ENCODE measurements at regions not wholly inside any gene's neighbourhood (a gene's known extent, or its start where the extent isn't known, plus 50 kb on each side); places are given as distances from the start of the nearest gene placed in this dataset.

DNA sequence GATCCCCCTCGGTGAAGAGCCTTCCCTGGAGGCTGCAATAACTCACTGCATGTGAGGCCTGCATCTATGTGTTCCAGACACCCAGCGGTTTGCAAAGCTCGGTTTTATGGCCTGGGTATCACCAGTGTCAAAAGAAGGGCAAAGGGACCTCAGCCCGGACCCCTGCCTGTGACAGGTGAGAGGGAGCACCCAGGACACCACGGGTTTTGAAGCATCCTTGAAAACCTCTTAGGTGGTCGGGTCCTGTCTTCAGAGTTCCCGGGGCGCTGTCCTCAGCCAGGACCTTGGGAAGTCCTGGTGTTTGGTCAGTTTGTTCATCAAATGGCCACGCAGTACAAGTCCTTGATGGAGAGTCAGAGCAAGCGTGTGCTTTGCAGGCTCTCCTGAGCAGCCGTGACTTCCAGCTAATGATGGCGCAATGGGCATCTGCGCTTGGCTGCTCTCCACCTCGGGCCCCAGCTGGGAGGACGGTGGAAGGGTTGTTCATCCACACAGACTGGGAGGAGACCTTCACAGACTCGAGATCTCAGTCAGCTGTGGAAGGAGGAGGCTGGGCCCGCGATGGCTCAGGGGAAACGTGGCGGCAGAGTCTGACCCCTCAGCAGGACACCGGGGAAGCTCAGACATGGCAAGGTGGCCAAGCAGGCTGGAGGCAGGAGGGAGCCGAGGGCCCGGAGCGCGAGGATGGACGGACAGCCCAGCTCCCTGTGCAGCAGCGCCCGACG, 113.1 kb upstream of the GPC1 start:
- in situ Hi-C loops (cut with MboI): no loop called here
- no peak overlapping the region for H3K4me2 ChIP-seq (ENCODE audit: unreplicated experiment)
- no peaks in the 10 kb centered on the region for H3K79me2 ChIP-seq (ENCODE audit: insufficient read depth)
- peaks cover 21% of the 10 kb centered on the region for H3K4me1 ChIP-seq (ENCODE audit: insufficient read depth)
- no peak overlapping the region for H3K9ac ChIP-seq
- no peak overlapping the region for H3K4me3 ChIP-seq
- no peaks in the 10 kb centered on the region for H3K9me3 ChIP-seq (ENCODE audit: low read depth)
- 77 to 79% methylated on average over 25 to 29 of the region's 29 CpGs for WGBS, 2 experiments (ENCODE audit: low coverage in 1 of 2, low lambda C conversion rate in 2 of 2, missing lambda C conversion rate in 2 of 2)
- H3K27ac ChIP-seq: no peak overlapping the region
- peaks cover 19% of the 10 kb centered on the region for H3F3A ChIP-seq (ENCODE audit: insufficient read depth)
- peak; percentile 23 for DNase-seq
- H4K20me1 ChIP-seq (ENCODE audit: insufficient read depth): no peaks in the 10 kb centered on the region
- no peak overlapping the region for H2AFZ ChIP-seq
- TF ChIP-seq EZH2phosphoT487 (IDR thresholded peaks at IDR 0.05; ENCODE audit: insufficient read depth, low read depth): no peak
- TF ChIP-seq EZH2 (IDR thresholded peaks at IDR 0.05; ENCODE audit: insufficient read depth, poor library complexity, severe bottlenecking): no peak
- H3K36me3 ChIP-seq (ENCODE audit: low read depth): no peaks in the 10 kb centered on the region
- H3K9me2 ChIP-seq (ENCODE audit: insufficient read depth): no peaks in the 10 kb centered on the region
- H3K27me3 ChIP-seq (replicated peaks; ENCODE audit: insufficient read depth): no peaks in the 10 kb centered on the region

- Histone ChIP-seq H3K79me2 (ENCODE audit: insufficient read depth) (no peaks in the 10 kb centered on the region), H3K4me3 (no peak overlapping the region), H3K9me2 (ENCODE audit: insufficient read depth) (no peaks in the 10 kb centered on the region), H3K36me3 (ENCODE audit: low read depth) (no peaks in the 10 kb centered on the region), H2AFZ (no peak overlapping the region), H3F3A (ENCODE audit: insufficient read depth) (peaks cover 19% of the 10 kb centered on the region), H3K27me3 (replicated peaks; ENCODE audit: insufficient read depth) (no peaks in the 10 kb centered on the region), H3K9ac (no peak overlapping the region), H3K9me3 (ENCODE audit: low read depth) (no peaks in the 10 kb centered on the region), H3K4me2 (ENCODE audit: unreplicated experiment) (no peak overlapping the region), H3K27ac (no peak overlapping the region), H4K20me1 (ENCODE audit: insufficient read depth) (no peaks in the 10 kb centered on the region), H3K4me1 (ENCODE audit: insufficient read depth) (peaks cover 21% of the 10 kb centered on the region)
- no peak for DNase-seq
- WGBS, 2 experiments (ENCODE audit: low coverage in 1 of 2, low lambda C conversion rate in 2 of 2, missing lambda C conversion rate in 2 of 2): 80 to 82% methylated on average over 23 to 25 of the region's 25 CpGs
- in situ Hi-C loops (cut with MboI): no loop called here
- TF ChIP-seq EZH2phosphoT487 (IDR thresholded peaks at IDR 0.05; ENCODE audit: insufficient read depth, low read depth): no peak
Observed at GRCh38 chr2:240322991-240323390, 112.5 kb upstream of the GPC1 start.

GRCh38 chr2:240323601-240324291, 111.7 kb upstream of the GPC1 start:
- in situ Hi-C loops (cut with MboI): no loop called here
- no peak for DNase-seq
- H3K4me2 ChIP-seq (ENCODE audit: unreplicated experiment): no peak overlapping the region
- H3K4me1 ChIP-seq (ENCODE audit: insufficient read depth): peaks cover 21% of the 10 kb centered on the region
- no peaks in the 10 kb centered on the region for H3K9me3 ChIP-seq (ENCODE audit: low read depth)
- H3K27me3 ChIP-seq (replicated peaks; ENCODE audit: insufficient read depth): no peaks in the 10 kb centered on the region
- no peak overlapping the region for H3K4me3 ChIP-seq
- 75 to 81% methylated on average over 23 to 27 of the region's 28 CpGs for WGBS, 2 experiments (ENCODE audit: low coverage in 1 of 2, low lambda C conversion rate in 2 of 2, missing lambda C conversion rate in 2 of 2)
- H3K9ac ChIP-seq: no peak overlapping the region
- no peak overlapping the region for H2AFZ ChIP-seq
- H3K27ac ChIP-seq: no peak overlapping the region
- H4K20me1 ChIP-seq (ENCODE audit: insufficient read depth): no peaks in the 10 kb centered on the region
- TF ChIP-seq EZH2 (IDR thresholded peaks at IDR 0.05; ENCODE audit: insufficient read depth, poor library complexity, severe bottlenecking): no peak
- no peak for TF ChIP-seq EZH2phosphoT487 (IDR thresholded peaks at IDR 0.05; ENCODE audit: insufficient read depth, low read depth)
- no peaks in the 10 kb centered on the region for H3K36me3 ChIP-seq (ENCODE audit: low read depth)
- no peaks in the 10 kb centered on the region for H3K79me2 ChIP-seq (ENCODE audit: insufficient read depth)
- H3F3A ChIP-seq (ENCODE audit: insufficient read depth): peaks cover 19% of the 10 kb centered on the region
- H3K9me2 ChIP-seq (ENCODE audit: insufficient read depth): no peaks in the 10 kb centered on the region

GRCh38 chr2:240324312-240325015, 111.0 kb upstream of the GPC1 start:
- peaks cover 16% of the 10 kb centered on the region for H3F3A ChIP-seq (ENCODE audit: insufficient read depth)
- no peak overlapping the region for H2AFZ ChIP-seq
- no peaks in the 10 kb centered on the region for H3K9me2 ChIP-seq (ENCODE audit: insufficient read depth)
- H3K79me2 ChIP-seq (ENCODE audit: insufficient read depth): no peaks in the 10 kb centered on the region
- in situ Hi-C loops (cut with MboI): no loop called here
- H3K27ac ChIP-seq: no peak overlapping the region
- H3K9me3 ChIP-seq (ENCODE audit: low read depth): no peaks in the 10 kb centered on the region
- no peak overlapping the region for H3K4me3 ChIP-seq
- 71 to 75% methylated on average over 25 of the region's 25 CpGs for WGBS, 2 experiments (ENCODE audit: low coverage in 1 of 2, low lambda C conversion rate in 2 of 2, missing lambda C conversion rate in 2 of 2)
- no peak for TF ChIP-seq EZH2phosphoT487 (IDR thresholded peaks at IDR 0.05; ENCODE audit: insufficient read depth, low read depth)
- TF ChIP-seq EZH2 (IDR thresholded peaks at IDR 0.05; ENCODE audit: insufficient read depth, poor library complexity, severe bottlenecking): no peak
- no peak for DNase-seq
- no peaks in the 10 kb centered on the region for H3K27me3 ChIP-seq (replicated peaks; ENCODE audit: insufficient read depth)
- H3K4me2 ChIP-seq (ENCODE audit: unreplicated experiment): no peak overlapping the region
- peaks cover 21% of the 10 kb centered on the region for H3K4me1 ChIP-seq (ENCODE audit: insufficient read depth)
- no peaks in the 10 kb centered on the region for H4K20me1 ChIP-seq (ENCODE audit: insufficient read depth)
- no peak overlapping the region for H3K9ac ChIP-seq
- no peaks in the 10 kb centered on the region for H3K36me3 ChIP-seq (ENCODE audit: low read depth)

Data from GM23248 (cell line).